Liver (tissue), 3 donors: ENCODE measurements at regions not wholly inside any gene's neighbourhood (a gene's known extent, or its start where the extent isn't known, plus 50 kb on each side); places are given as distances from the start of the nearest gene placed in this dataset.

Experiments
- CTCF ChIP-seq: fragments of 150-350 bp; IDR thresholded peaks from 2 replicates; pipeline ENCODE4 v1.5.1; 2017; ENCODE audit warnings: improper control_type of control experiment, low read depth, low read length; ENCODE audit not compliant: missing input control
- FOXA1 ChIP-seq: IDR thresholded peaks from 2 replicates; pipeline ENCODE4 v1.6.1; 2016; ENCODE audit warnings: antibody characterized with exemption
- GABPA ChIP-seq, 2 donors: IDR thresholded peaks in 1 of 2; conservative IDR thresholded peaks in 1 of 2; 2 replicates each; pipeline ENCODE4 v1.6.1; 2016; ENCODE audit warnings: antibody characterized with exemption in 2 of 2, mild to moderate bottlenecking in 1 of 2, moderate library complexity in 1 of 2
- HNF4A ChIP-seq, 2 donors: conservative IDR thresholded peaks; 2 replicates each; pipeline ENCODE4 v1.6.1; 2016; ENCODE audit warnings: antibody characterized with exemption in 2 of 2, mild to moderate bottlenecking in 2 of 2
- MAX ChIP-seq: IDR thresholded peaks from 2 replicates; pipeline ENCODE4 v1.6.1; 2016; ENCODE audit warnings: antibody characterized with exemption
- RAD21 ChIP-seq, 2 donors: IDR thresholded peaks; 2 replicates each; pipeline ENCODE4 v1.6.1; 2016; ENCODE audit warnings: antibody characterized with exemption in 2 of 2, mild to moderate bottlenecking in 2 of 2
- REST ChIP-seq: IDR thresholded peaks from 2 replicates; pipeline ENCODE4 v1.6.1; 2016; ENCODE audit warnings: antibody characterized with exemption, mild to moderate bottlenecking
- RXRA ChIP-seq, 2 donors: IDR thresholded peaks; 2 replicates each; pipeline ENCODE4 v1.6.1; 2017 to 2018; ENCODE audit warnings: antibody characterized with exemption in 2 of 2, mild to moderate bottlenecking in 1 of 2
- SP1 ChIP-seq: IDR thresholded peaks from 2 replicates; pipeline ENCODE4 v1.6.1; 2018; ENCODE audit warnings: antibody characterized with exemption, mild to moderate bottlenecking
- TAF1 ChIP-seq: conservative IDR thresholded peaks from 2 replicates; pipeline ENCODE4 v1.6.1; 2016; ENCODE audit warnings: antibody characterized with exemption, mild to moderate bottlenecking
- YY1 ChIP-seq: IDR thresholded peaks from 2 replicates; pipeline ENCODE4 v1.6.1; 2016; ENCODE audit warnings: antibody characterized with exemption, mild to moderate bottlenecking
- ZBTB33 ChIP-seq: IDR thresholded peaks from 2 replicates; pipeline ENCODE4 v1.6.1; 2016; ENCODE audit warnings: antibody characterized with exemption
- donor health status: healthy.
- donor health status: healthy.

- peak; percentile 2 for TF ChIP-seq CTCF
- TF ChIP-seq RAD21 (IDR thresholded peaks at IDR 0.05), result peak in 1 of 2 donors; percentile 45
- no peak for TF ChIP-seq RXRA (IDR thresholded peaks at IDR 0.05)
- no peak for TF ChIP-seq TAF1
- no peak for TF ChIP-seq MAX
- no peak for TF ChIP-seq REST
- TF ChIP-seq YY1, result no peak
- no peak for TF ChIP-seq SP1
- TF ChIP-seq FOXA1, result no peak
- no peak for TF ChIP-seq GABPA (IDR thresholded peaks at IDR 0.05 in 1 of 2, conservative IDR thresholded peaks at IDR 0.05 in 1 of 2)
- TF ChIP-seq ZBTB33, result no peak
- no peak for TF ChIP-seq HNF4A (conservative IDR thresholded peaks at IDR 0.05)
Measured at GRCh38 chrX:115952417-115953092, 218.0 kb upstream of the AGTR2 start.
